HT-29 (cell line): ENCODE measurements at regions not wholly inside any gene's neighbourhood (a gene's known extent, or its start where the extent isn't known, plus 50 kb on each side); places are given as distances from the start of the nearest gene placed in this dataset.

Experiments used
- DNase-seq: peaks from one replicate; pipeline ENCODE4 v3.0.0-alpha.2; 2015; ENCODE audit warnings: low spot score

- DNase-seq = no peak
Measured at GRCh38 chr12:105986779-105987684, 151.7 kb downstream of the NUAK1 start.

- no peak for DNase-seq
Measured at GRCh38 chr12:105987685-105988035, 151.1 kb downstream of the NUAK1 start.

GRCh38 chr12:105992849-105993740, 145.7 kb downstream of the NUAK1 start:
- no peak for DNase-seq

GRCh38 chr12:105993766-105994555, 144.8 kb downstream of the NUAK1 start:
- DNase-seq = no peak

- DNase-seq = no peak
Measured at GRCh38 chr12:105995961-105996431, 142.8 kb downstream of the NUAK1 start.

GRCh38 chr12:105998561-105998960, 140.2 kb downstream of the NUAK1 start:
- DNase-seq = no peak

- no peak for DNase-seq
Measured at GRCh38 chr12:106000382-106001104, 138.2 kb downstream of the NUAK1 start.

GRCh38 chr12:106001105-106001836, 137.5 kb downstream of the NUAK1 start:
- no peak for DNase-seq

- DNase-seq = no peak
Measured at GRCh38 chr12:106001837-106002218, 136.9 kb downstream of the NUAK1 start.

- DNase-seq = no peak
Measured at GRCh38 chr12:106003297-106003696, 135.5 kb downstream of the NUAK1 start.

- DNase-seq = no peak
Measured at GRCh38 chr12:106004289-106004688, 134.5 kb downstream of the NUAK1 start.

- DNase-seq = no peak
Measured at GRCh38 chr12:106006382-106006781, 132.4 kb downstream of the NUAK1 start.

- DNase-seq = no peak
Measured at GRCh38 chr12:106006940-106007339, 131.8 kb downstream of the NUAK1 start.

GRCh38 chr12:106010741-106011140, 128.0 kb downstream of the NUAK1 start:
- DNase-seq = no peak
